ENCODE measurements at regions not wholly inside any gene's neighbourhood (a gene's known extent, or its start where the extent isn't known, plus 50 kb on each side); places are given as distances from the start of the nearest gene placed in this dataset.

- no peak for DNase-seq (ENCODE audit: extremely low read depth, insufficient read length)
- Histone ChIP-seq H3K27me3 (replicated peaks; ENCODE audit: control insufficient read depth, insufficient read depth, low read length) (no peaks in the 10 kb centered on the region; the same call in 1 of the 2 replicates), H3K36me3 (ENCODE audit: control insufficient read depth, insufficient read depth, low read length) (no peaks in the 10 kb centered on the region), H3K4me3 (replicated peaks; ENCODE audit: low read depth, low read length) (no peak overlapping the region)
- TF ChIP-seq CTCF (IDR thresholded peaks at IDR 0.05; ENCODE audit: insufficient read depth, low read length, poor library complexity, severe bottlenecking): no peak
Measured at GRCh38 chr1:54497338-54497737, 50.7 kb upstream of the ACOT11 start.

- no peak for DNase-seq (ENCODE audit: extremely low read depth, insufficient read length)
- Histone ChIP-seq H3K4me3 (replicated peaks; ENCODE audit: low read depth, low read length) (no peak overlapping the region), H3K27me3 (replicated peaks; ENCODE audit: control insufficient read depth, insufficient read depth, low read length) (no peaks in the 10 kb centered on the region; the same call in 1 of the 2 replicates), H3K36me3 (ENCODE audit: control insufficient read depth, insufficient read depth, low read length) (no peaks in the 10 kb centered on the region)
- no peak for TF ChIP-seq CTCF (IDR thresholded peaks at IDR 0.05; ENCODE audit: insufficient read depth, low read length, poor library complexity, severe bottlenecking)
Measured at GRCh38 chr1:54495954-54496353, 52.1 kb upstream of the ACOT11 start.

DNA sequence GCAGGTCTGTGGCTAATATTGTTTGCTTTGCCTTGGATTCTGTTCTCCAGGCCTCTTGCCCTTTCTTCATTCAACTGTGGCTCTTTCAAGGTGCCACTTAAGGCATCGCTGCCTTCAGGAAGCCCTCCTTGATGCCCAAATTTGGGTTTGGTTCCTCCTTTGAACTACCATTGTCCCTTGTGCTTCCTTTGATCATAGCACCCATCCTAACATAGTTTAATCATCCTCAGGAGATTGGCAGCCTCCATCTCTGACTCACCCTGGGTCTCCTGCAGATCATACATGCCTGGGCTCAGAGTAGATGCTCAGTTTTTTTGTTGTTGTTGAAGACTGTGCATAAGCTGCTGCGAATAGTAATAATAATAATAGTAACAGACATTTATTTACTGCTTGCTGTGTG lies 54.4 kb upstream of the ACOT11 start:
- Histone ChIP-seq H3K27me3 (replicated peaks; ENCODE audit: control insufficient read depth, insufficient read depth, low read length) (no peaks in the 10 kb centered on the region; the same call in 1 of the 2 replicates), H3K4me3 (replicated peaks; ENCODE audit: low read depth, low read length) (no peak overlapping the region), H3K36me3 (ENCODE audit: control insufficient read depth, insufficient read depth, low read length) (no peaks in the 10 kb centered on the region)
- no peak for TF ChIP-seq CTCF (IDR thresholded peaks at IDR 0.05; ENCODE audit: insufficient read depth, low read length, poor library complexity, severe bottlenecking)
- no peak for DNase-seq (ENCODE audit: extremely low read depth, insufficient read length)

DNA sequence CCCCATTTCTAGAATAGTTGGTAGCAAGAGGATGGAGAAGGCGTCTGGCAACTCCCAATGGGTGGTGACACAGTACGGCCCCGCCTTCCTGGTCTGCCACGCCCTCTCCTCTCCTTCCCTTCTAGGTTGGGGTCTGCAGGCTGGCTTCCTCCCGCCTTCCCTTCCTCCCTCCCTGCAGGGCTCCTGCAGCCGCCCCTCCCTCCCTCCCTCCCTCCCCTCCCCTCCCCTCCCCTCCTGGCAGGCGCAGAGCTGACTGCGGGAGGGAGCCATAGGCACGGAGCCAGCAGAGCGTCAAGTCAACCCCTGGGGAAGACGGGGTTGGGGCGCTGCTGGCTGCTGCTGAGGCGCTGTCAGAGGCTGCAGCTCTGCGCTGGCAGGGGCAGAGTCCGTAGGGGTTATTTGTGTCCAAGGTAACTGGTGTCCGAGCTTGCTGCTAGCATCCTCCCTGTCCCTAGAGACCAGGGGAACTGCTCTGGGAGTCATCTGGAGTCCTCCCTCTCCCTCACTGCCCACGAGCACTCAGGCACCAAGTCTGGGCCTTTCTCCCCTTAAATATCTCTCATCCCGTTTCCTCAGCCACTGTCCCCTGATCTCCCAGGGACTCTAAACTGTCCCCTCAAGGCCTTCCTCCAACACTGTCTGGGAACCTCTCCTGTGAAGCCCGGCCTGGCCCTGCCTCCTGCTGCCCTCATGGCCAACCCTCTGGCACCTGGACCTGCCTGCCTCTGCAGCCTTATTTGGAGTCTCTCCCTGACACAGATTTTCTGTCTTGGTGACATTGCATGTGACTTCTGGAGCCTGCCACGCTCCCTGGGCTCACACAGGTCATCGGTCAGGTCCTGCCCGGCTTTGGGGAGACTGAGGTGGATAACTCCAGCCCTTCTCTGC lies 57.4 kb upstream of the ACOT11 start:
- no peak for DNase-seq (ENCODE audit: extremely low read depth, insufficient read length)
- Histone ChIP-seq H3K27me3 (replicated peaks; ENCODE audit: control insufficient read depth, insufficient read depth, low read length) (no peaks in the 10 kb centered on the region; the same call in 1 of the 2 replicates), H3K4me3 (replicated peaks; ENCODE audit: low read depth, low read length) (no peak overlapping the region), H3K36me3 (ENCODE audit: control insufficient read depth, insufficient read depth, low read length) (no peaks in the 10 kb centered on the region)
- no peak for TF ChIP-seq CTCF (IDR thresholded peaks at IDR 0.05; ENCODE audit: insufficient read depth, low read length, poor library complexity, severe bottlenecking)

DNA sequence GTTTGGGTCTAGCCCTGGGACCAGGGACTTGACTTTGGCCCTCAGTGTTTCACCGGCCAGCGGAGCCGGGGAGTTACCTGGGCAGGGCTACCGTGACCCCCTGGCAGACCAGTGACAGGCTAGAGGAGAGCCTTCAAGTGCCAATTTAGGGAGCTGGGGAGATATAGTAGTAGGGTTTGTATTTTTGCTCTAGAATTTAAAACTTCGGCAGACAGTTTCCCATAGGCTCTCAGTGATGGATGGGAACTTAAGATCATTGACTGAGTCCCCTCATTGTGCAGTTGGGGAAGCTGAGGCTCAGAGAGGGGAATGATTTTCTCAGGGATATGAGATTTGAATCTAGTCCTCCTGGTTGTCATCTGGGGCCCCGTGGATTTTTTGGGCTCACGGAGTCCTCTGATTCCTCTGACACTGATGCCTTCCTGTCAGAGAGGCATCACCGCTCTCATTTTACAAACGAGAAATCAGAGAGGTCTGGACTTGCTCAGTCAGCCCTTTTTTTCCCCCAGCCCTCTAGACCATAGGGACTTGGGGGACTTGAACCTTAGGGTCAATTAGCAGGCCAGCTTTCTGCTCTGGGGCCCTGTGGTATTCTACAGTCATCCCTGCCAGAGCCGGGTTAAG lies 58.3 kb upstream of the ACOT11 start:
- no peak for TF ChIP-seq CTCF (IDR thresholded peaks at IDR 0.05; ENCODE audit: insufficient read depth, low read length, poor library complexity, severe bottlenecking)
- no peak for DNase-seq (ENCODE audit: extremely low read depth, insufficient read length)
- no peaks in the 10 kb centered on the region for H3K36me3 ChIP-seq (ENCODE audit: control insufficient read depth, insufficient read depth, low read length)
- H3K27me3 ChIP-seq (replicated peaks; ENCODE audit: control insufficient read depth, insufficient read depth, low read length): no peaks in the 10 kb centered on the region; the same call in 1 of the 2 replicates
- no peak overlapping the region for H3K4me3 ChIP-seq (replicated peaks; ENCODE audit: low read depth, low read length)

Data from GM06990 (cell line).